ENCODE measurements at regions not wholly inside any gene's neighbourhood (a gene's known extent, or its start where the extent isn't known, plus 50 kb on each side); places are given as distances from the start of the nearest gene placed in this dataset.
A peak's percentile ranks its signal among the peaks of the same experiment; 100 is the strongest.
"Not testable (repeated sequence)": the region's sequence is repeated elsewhere in the genome, so short reads cannot be mapped to it uniquely, and the experiment has no call there.

DNA sequence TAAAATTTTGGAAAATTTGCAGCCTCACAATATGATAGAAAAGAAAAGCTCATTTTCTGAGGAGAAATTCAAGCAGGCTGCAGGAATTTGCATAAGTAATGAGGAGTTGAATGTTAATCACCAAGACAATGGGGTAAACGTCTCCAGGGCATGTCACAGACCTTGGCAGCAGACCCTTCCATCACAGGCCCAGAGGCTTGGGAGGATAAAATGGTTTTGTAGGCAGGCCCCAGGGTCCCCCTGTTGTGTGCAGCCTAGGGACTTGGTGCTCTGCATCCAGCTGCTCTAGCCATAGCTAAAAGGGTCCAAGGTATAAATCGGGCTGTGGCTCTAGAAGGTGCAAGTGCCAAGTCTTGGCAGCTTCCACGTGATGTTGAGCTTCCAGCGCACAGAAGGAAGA is 112.2 kb upstream of the FMN2 start:
- no peaks in the 10 kb centered on the region for H3K4me1 Mint-ChIP-seq
- no peak overlapping the region for H3K27ac Mint-ChIP-seq
- H3K9me3 Mint-ChIP-seq: peaks cover 6% of the 10 kb centered on the region
- H3K27me3 Mint-ChIP-seq: no peaks in the 10 kb centered on the region
- H3K4me3 Mint-ChIP-seq: no peak overlapping the region
- intact Hi-C loops (cut with micrococcal nuclease): no loop called here
- no peaks in the 10 kb centered on the region for H3K36me3 Mint-ChIP-seq (ENCODE audit: low read depth)
- DNase-seq: no peak

DNA sequence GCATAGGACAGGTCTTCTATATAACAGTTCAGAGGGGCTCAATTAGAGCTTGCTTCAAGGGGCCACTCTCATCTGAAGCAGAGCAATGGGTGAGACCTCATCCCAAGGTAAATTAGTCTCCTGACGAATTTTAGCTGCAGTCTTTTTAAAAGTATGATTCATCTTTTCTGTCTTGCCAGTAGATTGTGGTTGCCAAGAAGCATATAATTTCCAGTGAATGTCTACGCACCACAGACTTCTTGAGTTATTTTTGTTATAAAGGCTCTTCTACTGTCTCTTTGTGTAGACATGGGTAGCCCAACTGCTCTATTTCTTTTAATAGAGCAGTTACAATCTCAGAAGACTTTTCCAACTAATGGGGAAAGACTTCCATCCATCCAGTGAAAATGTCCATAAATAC is 108.9 kb upstream of the FMN2 start:
- Mint-ChIP-seq H3K4me3 (no peak overlapping the region), H3K36me3 (ENCODE audit: low read depth) (no peaks in the 10 kb centered on the region), H3K4me1 (no peaks in the 10 kb centered on the region), H3K27me3 (no peaks in the 10 kb centered on the region), H3K27ac (no peak overlapping the region), H3K9me3 (peaks cover 12% of the 10 kb centered on the region)
- DNase-seq: no peak
- intact Hi-C loops (cut with micrococcal nuclease): no loop called here

DNA sequence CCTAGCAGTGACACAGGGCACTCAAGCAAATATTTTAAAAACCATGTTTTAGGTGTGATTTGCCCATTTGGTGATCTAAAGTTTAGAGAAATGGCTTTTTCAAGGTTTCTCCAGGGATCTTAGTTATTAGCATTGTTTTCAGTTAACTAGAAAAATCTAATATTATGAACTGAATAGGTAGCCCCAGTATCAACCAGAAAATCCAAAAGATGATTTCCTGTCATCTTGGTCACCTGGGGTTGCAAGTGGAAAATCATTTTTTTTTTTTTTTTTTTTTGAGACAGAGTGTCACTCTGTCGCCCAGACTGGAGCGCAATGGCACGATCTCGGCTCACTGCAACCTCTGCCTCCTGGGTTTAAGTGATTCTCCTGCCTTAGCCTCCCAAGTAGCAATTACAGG is 106.6 kb upstream of the FMN2 start:
- DNase-seq: no peak
- no peaks in the 10 kb centered on the region for H3K4me1 Mint-ChIP-seq
- H3K4me3 Mint-ChIP-seq: no peak overlapping the region
- H3K27me3 Mint-ChIP-seq: no peaks in the 10 kb centered on the region
- no peak overlapping the region for H3K27ac Mint-ChIP-seq
- intact Hi-C loops (cut with micrococcal nuclease): no loop called here
- peaks cover 12% of the 10 kb centered on the region for H3K9me3 Mint-ChIP-seq
- no peaks in the 10 kb centered on the region for H3K36me3 Mint-ChIP-seq (ENCODE audit: low read depth)

DNA sequence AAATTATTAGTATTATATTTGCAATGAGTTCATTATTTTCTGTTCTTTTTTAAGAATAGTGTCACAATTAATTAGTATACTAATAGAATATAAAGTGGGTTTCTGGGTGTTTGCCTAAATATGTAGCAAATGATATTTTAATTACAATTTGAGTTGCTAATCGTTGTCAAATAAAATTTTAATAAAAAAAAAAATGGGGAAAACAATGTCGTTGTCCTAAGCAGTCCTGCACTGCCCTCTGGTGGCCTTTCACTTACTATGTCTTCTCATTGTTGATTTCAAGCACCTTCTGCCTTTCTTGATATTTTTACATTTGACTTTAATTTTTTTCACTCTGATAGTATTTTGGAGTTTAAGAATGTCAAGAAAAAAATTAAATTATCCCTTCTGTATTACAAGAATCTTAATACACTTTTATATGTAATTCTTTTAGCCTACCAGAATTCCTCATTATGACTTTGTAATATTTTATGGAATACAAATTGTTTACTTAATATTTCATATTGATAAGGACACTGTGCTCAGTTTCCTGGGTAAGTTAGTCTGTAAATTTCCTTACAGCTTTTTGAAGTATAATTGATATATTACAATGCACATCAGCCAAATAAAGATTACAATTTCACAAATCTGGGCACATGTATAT is 104.5 kb upstream of the FMN2 start:
- Mint-ChIP-seq H3K27ac (no peak overlapping the region), H3K9me3 (peaks cover 12% of the 10 kb centered on the region), H3K4me3 (no peak overlapping the region), H3K36me3 (ENCODE audit: low read depth) (no peaks in the 10 kb centered on the region), H3K4me1 (no peaks in the 10 kb centered on the region), H3K27me3 (no peaks in the 10 kb centered on the region)
- peak; percentile 59 for DNase-seq
- intact Hi-C loops (cut with micrococcal nuclease): no loop called here

DNA sequence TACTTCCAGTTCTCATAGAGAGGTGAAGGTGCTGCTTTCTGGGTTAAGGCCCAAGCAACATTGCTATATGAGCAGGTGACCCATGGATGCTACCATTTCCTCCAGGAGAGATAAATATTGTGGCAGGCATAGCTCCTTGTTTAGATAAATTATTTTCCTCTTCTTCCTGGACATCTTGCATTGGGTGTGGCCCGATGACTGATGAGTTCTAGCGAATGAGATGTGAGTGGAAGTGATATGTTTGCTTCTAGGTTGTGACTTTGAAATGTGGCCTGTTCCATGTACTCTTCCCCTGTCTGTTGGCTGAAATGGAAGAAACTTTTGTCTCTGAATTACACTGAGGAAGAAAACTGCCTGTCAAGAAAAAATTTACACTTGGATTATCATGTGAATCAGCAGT is 101.7 kb upstream of the FMN2 start:
- Mint-ChIP-seq H3K36me3 (ENCODE audit: low read depth) (no peaks in the 10 kb centered on the region), H3K27me3 (peaks cover 2% of the 10 kb centered on the region), H3K9me3 (peaks cover 5% of the 10 kb centered on the region), H3K27ac (no peak overlapping the region), H3K4me1 (no peaks in the 10 kb centered on the region), H3K4me3 (no peak overlapping the region)
- DNase-seq: no peak
- intact Hi-C loops (cut with micrococcal nuclease): no loop called here

DNA sequence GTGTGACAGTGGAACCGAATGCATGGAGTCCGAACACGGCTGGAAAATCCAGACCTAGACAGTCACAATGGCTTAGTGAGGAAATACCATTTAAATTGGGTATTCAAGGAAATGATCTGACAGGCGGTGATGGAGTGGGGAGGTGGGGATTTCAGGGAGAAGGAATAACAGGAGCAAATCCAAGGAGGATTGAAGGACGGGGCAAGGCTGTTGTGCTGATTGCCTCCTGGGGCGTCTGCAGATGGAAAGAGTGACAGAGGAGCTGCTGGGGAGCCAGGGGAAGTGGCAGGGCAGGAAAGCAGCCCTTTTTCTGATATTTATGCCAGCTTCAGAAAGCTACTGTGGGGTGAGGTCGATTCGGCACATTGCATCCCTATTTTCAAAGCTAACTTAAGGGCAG is 99.1 kb upstream of the FMN2 start:
- H3K27ac Mint-ChIP-seq; intact Hi-C loops (cut with micrococcal nuclease); H3K4me1 Mint-ChIP-seq; DNase-seq; H3K4me3 Mint-ChIP-seq; H3K36me3 Mint-ChIP-seq (ENCODE audit: low read depth); H3K9me3 Mint-ChIP-seq: not testable (repeated sequence)
- H3K27me3 Mint-ChIP-seq: peaks cover 22% of the 10 kb centered on the region

DNA sequence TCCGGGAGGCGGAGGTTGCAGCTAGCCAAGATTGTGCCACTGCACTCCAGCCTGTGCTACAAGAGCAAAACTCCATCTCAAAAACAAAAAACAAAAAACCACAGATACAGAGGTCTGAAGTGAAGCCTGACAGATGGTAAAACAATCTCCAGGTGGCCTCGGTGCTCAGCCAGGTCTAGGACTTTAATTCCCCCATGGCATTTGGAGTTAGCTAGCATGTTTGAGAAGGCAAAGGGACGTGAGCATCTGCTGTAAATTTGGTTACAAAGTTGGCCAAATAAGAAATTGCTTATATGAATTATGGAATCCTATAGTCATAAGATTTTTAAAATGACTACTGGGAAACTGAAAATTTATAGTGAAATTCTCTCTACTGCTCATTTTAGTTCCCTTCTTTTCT is 98.3 kb upstream of the FMN2 start:
- Mint-ChIP-seq H3K9me3 (no peaks in the 10 kb centered on the region), H3K27me3 (peaks cover 24% of the 10 kb centered on the region), H3K4me3 (no peak overlapping the region), H3K4me1 (no peaks in the 10 kb centered on the region), H3K36me3 (ENCODE audit: low read depth) (peaks cover 1% of the 10 kb centered on the region), H3K27ac (no peak overlapping the region)
- intact Hi-C loops (cut with micrococcal nuclease): no loop called here
- DNase-seq: no peak

DNA sequence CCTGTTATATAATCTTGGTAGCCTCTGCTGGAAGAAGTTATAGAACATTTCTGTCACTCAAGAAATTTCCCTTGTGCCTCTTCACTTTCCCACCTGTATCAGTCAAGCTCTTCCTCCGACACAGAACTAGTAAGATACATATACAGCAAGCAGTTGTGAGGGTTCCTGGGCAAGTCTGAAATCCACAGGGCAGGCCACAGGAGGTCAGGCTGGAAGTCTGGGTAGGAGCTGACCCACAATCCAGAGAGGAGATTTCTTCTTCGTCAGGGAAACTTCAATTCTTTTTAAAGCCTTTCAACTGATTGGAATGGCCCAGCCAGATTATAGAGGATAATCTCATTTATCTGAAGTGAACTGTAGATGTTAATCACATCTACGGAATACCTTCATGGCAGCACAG is 96.4 kb upstream of the FMN2 start:
- H3K27ac Mint-ChIP-seq: no peak overlapping the region
- H3K4me3 Mint-ChIP-seq: no peak overlapping the region
- DNase-seq: no peak
- intact Hi-C loops (cut with micrococcal nuclease): no loop called here
- H3K9me3 Mint-ChIP-seq: no peaks in the 10 kb centered on the region
- no peaks in the 10 kb centered on the region for H3K4me1 Mint-ChIP-seq
- peaks cover 1% of the 10 kb centered on the region for H3K36me3 Mint-ChIP-seq (ENCODE audit: low read depth)
- H3K27me3 Mint-ChIP-seq: peaks cover 34% of the 10 kb centered on the region

DNA sequence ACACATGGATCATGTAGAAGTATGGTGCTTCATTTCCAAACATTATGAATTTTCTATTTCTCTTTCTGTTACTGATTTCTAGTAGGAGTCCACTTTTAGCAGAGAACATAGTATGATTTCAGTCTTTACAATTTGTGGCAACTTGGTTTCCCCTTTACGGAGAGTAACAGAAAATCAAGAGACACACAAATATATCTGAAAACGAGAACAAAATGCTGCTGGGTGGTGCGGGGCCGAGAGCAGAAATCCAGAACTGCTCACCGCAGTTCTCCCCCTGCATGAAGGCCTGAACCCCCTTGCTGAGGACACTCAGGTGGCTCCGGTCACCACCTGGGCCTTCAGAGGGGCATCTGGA is 94.5 kb upstream of the FMN2 start:
- no peak overlapping the region for H3K4me3 Mint-ChIP-seq
- H3K36me3 Mint-ChIP-seq (ENCODE audit: low read depth): peaks cover 1% of the 10 kb centered on the region
- H3K27me3 Mint-ChIP-seq: peaks cover 34% of the 10 kb centered on the region
- DNase-seq: no peak
- intact Hi-C loops (cut with micrococcal nuclease): no loop called here
- no peaks in the 10 kb centered on the region for H3K9me3 Mint-ChIP-seq
- no peak overlapping the region for H3K27ac Mint-ChIP-seq
- no peaks in the 10 kb centered on the region for H3K4me1 Mint-ChIP-seq

DNA sequence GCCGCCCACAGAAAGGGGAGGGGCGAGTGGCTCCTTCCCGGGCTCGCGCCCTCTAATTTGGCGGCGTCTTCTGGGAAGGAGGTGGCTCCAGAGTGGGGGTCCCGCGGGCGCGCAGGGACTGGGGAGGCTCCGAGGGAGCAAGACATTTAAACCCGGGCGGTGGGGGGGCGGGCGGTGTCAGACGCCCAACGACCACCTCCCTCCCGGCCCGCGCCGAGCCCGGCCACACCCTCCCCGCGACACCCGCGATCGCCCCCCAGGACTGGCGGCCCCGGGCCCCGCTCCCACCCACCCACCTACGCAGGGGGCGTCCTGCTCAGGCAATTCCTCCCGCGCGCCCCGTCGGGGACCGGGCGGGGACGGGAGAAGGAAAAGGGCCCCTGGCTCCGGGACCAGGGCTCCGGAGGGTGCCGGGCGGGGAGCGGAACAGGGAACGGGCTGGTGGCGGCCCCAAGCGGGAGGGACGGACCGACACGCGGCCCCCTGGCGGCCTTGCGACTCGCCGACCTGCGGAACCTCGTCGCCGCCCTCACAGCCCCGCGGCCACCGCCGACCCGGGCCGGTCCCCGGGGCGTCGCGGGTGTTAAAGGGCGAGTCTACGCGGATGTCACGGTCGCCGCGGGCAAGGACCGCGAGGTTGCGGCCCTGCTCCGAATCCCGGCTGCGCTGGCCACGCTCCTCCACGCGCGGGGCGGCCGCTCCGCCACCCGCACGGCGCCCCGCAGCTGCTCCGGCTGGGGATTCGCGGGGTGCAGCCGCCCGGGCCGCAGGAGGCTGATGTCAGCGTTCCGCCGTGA is 94.0 kb upstream of the FMN2 start:
- H3K27me3 Mint-ChIP-seq: peaks cover 34% of the 10 kb centered on the region
- H3K27ac Mint-ChIP-seq: no peak overlapping the region
- no peaks in the 10 kb centered on the region for H3K9me3 Mint-ChIP-seq
- intact Hi-C loops (cut with micrococcal nuclease): no loop called here
- no peak overlapping the region for H3K4me3 Mint-ChIP-seq
- H3K36me3 Mint-ChIP-seq (ENCODE audit: low read depth): peaks cover 1% of the 10 kb centered on the region
- DNase-seq: peak; percentile 42
- no peaks in the 10 kb centered on the region for H3K4me1 Mint-ChIP-seq

DNA sequence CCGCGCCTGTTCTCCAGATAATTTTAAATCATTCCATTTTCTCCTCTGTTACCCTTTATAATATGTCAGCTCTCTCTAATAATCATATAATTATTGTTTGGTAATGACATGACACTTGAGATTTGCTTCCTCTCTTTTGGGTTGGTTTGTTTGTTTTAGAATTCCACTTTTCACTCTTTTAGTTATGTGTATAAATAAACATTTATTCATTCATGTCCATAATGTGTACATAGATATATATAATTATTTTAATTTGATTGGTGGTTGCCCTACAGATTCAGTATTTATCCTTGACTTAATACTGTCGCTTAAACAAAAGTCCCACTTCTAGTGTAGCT is 93.4 kb upstream of the FMN2 start:
- no peak for DNase-seq
- intact Hi-C loops (cut with micrococcal nuclease): no loop called here
- Mint-ChIP-seq H3K27ac (no peak overlapping the region), H3K4me1 (no peaks in the 10 kb centered on the region), H3K4me3 (no peak overlapping the region), H3K9me3 (no peaks in the 10 kb centered on the region), H3K36me3 (ENCODE audit: low read depth) (peaks cover 1% of the 10 kb centered on the region), H3K27me3 (peaks cover 34% of the 10 kb centered on the region)

DNA sequence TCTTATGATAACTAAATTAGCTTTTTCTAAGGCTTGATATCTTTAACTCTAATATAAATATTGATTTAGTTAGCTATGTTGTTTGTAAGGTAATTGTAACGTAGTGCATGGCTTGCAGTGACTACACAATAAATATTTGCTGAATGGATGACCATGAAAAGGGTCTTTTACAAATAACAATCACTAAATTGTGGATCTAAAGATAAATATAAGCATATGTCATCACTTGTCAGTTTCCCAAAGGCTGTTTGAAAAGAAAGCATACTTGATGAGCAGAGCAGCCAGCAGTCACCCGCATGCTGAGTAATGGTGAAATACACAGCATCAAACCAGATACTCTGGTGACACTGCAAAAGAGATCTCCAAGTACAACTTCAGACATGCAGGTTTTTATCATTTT is 92.5 kb upstream of the FMN2 start:
- H3K36me3 Mint-ChIP-seq (ENCODE audit: low read depth): peaks cover 1% of the 10 kb centered on the region
- no peak overlapping the region for H3K27ac Mint-ChIP-seq
- intact Hi-C loops (cut with micrococcal nuclease): no loop called here
- no peak for DNase-seq
- no peak overlapping the region for H3K4me3 Mint-ChIP-seq
- no peaks in the 10 kb centered on the region for H3K4me1 Mint-ChIP-seq
- no peaks in the 10 kb centered on the region for H3K9me3 Mint-ChIP-seq
- H3K27me3 Mint-ChIP-seq: peaks cover 34% of the 10 kb centered on the region

DNA sequence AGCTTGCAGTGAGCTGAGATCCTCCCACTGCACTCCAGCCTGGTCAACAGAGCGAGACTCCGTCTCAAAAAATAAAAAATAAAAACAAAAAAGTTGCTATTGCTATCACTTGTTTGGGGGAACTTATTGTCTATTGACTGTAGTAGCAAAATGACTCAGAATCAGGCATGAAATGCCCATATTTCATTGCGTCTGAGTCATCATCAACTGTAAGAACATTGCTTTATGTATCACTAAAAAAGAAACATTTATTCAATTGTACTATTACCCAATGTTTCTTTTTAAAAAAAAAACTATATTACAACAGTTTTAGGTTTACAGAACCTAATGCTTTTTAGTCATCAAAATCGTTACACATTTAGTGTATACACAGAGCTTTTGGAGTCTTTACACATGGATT is 91.0 kb upstream of the FMN2 start:
- peaks cover 27% of the 10 kb centered on the region for H3K27me3 Mint-ChIP-seq
- no peaks in the 10 kb centered on the region for H3K4me1 Mint-ChIP-seq
- peaks cover 1% of the 10 kb centered on the region for H3K36me3 Mint-ChIP-seq (ENCODE audit: low read depth)
- H3K9me3 Mint-ChIP-seq: no peaks in the 10 kb centered on the region
- no peak overlapping the region for H3K27ac Mint-ChIP-seq
- intact Hi-C loops (cut with micrococcal nuclease): no loop called here
- H3K4me3 Mint-ChIP-seq: no peak overlapping the region
- DNase-seq: no peak

DNA sequence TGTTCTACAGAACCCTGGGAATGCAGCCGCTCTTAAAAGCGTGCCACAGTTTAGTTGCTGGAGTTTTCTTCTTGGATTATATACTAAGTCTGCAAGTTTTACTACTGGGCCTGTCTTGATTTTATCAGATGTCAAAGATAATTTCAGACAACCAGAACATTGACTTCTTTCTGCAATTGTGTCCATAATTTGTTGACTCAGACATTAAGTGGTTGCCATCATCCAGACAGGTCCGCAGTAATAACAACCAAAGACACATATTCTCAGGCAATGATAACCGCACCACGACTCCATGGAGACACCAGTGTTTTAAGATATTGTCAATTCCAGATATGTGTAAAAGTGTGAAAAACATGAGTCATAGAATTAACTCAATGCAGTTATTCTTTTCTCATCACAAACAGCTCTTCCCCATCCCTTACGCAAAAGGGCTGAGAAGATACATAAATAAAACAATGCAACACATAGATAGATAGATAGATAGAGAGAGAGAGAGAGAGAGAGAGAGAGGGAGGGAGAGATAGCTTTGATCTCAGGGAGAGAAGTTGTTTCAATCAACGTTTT is 90.4 kb upstream of the FMN2 start:
- no peak for DNase-seq
- intact Hi-C loops (cut with micrococcal nuclease): no loop called here
- H3K4me1 Mint-ChIP-seq: no peaks in the 10 kb centered on the region
- H3K36me3 Mint-ChIP-seq (ENCODE audit: low read depth): peaks cover 1% of the 10 kb centered on the region
- H3K27ac Mint-ChIP-seq: no peak overlapping the region
- H3K4me3 Mint-ChIP-seq: no peak overlapping the region
- H3K27me3 Mint-ChIP-seq: peaks cover 23% of the 10 kb centered on the region
- H3K9me3 Mint-ChIP-seq: no peaks in the 10 kb centered on the region

Data from activated CD4-positive, alpha-beta T cell treated with anti-CD3 and anti-CD28 coated beads, Interleukin-2, amount 10 ng/mL, durations not matched to agents 24 days and 14 days (primary cell).